CMK (cell line): ENCODE measurements at regions not wholly inside any gene's neighbourhood (a gene's known extent, or its start where the extent isn't known, plus 50 kb on each side); places are given as distances from the start of the nearest gene placed in this dataset.
"Not testable (repeated sequence)": the region's sequence is repeated elsewhere in the genome, so short reads cannot be mapped to it uniquely, and the experiment has no call there.

Source experiments
- DNase-seq: peaks from one replicate; pipeline ENCODE4 v3.0.0-alpha.2; 2010; ENCODE audit warnings: low read depth

GRCh38 chr12:60501124-60501729, 905.4 kb downstream of the SLC16A7 start:
- DNase-seq = no peak

DNA sequence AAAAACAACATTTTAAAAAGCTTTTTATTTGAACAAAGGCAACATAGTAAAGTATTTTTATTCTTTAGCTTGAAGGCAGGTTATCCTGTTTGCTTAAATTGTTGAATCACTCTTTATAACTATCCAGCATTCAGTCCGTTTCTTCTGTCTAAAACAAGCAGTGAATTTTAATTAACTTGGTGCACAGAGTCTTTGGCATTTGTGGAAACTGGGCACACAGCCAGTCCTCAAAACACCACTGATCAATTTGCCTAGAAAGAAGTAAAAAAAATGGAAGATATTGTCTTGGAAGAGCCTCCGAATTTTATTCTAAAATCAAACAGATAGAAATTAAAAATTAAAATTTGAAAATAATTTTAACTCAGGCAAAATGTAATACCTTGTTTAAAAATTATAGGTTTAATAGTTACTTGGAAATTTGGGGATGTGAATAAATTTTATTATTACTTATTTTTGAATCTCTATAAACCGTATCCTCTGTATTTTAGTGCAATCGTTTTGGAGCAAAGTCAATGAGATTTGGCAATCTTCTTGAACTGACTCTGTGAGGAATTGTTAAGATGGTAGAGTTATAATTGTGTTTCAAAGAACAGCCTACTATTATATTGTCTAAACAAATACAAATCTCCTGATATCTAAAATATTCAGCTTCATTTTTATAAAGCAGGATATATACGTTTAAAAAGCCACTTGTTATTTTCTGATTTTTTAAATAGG, 927.0 kb downstream of the SLC16A7 start:
- DNase-seq = no peak

GRCh38 chr12:60529261-60529660, 933.4 kb downstream of the SLC16A7 start:
- DNase-seq = no peak

- DNase-seq = no peak
Measured at GRCh38 chr12:60529723-60530122, 933.9 kb downstream of the SLC16A7 start.

DNA sequence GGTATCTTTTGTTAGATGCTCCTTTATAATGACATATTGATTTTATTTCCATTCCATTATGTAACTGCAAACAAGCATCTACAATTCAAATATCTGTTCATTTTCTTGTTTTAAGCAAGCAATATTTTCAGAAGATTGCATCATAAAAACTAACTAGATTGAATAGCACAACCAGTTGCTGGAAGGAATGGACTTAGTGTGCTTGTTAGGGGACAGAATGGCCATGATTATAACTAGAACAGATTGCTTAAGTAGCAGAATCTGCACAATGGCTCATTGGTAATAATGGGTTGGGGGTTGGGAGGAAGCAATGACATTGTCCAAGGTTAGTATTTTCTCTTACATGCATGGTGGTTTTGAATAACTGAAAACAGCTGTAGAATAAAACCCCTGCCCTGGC, 939.5 kb downstream of the SLC16A7 start:
- DNase-seq = no peak

GRCh38 chr12:60539592-60539991, 943.8 kb downstream of the SLC16A7 start:
- no peak for DNase-seq

- DNase-seq = no peak
Measured at GRCh38 chr12:60568914-60569313, 973.1 kb downstream of the SLC16A7 start.

- DNase-seq = no peak
Measured at GRCh38 chr12:60577607-60578006, 981.8 kb downstream of the SLC16A7 start.

- not testable (repeated sequence) for DNase-seq
Measured at GRCh38 chr12:60587664-60588063, 991.8 kb downstream of the SLC16A7 start.

- DNase-seq = no peak
Measured at GRCh38 chr12:60594035-60594711, 998.3 kb downstream of the SLC16A7 start.

DNA sequence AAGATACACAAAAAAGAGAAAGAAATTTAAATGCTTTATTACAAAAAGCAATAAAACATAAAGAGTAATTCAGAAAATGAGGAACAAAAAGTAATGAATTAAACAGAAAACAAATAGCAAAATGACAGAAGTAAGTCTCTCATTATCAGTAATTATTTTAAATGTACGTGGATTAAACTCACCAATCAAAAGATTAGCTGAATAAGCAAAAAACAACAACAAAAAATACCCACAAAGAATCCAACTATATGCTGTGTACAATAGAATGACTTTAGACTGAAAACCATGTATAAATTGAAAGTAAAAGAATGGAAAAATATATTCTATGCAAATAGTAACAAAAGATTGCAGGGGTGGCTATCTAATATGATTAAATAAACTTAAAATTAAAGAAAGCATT, 1006.8 kb downstream of the SLC16A7 start:
- DNase-seq = no peak

- not testable (repeated sequence) for DNase-seq
Measured at GRCh38 chr12:60603475-60603874, 1007.6 kb downstream of the SLC16A7 start.

DNA sequence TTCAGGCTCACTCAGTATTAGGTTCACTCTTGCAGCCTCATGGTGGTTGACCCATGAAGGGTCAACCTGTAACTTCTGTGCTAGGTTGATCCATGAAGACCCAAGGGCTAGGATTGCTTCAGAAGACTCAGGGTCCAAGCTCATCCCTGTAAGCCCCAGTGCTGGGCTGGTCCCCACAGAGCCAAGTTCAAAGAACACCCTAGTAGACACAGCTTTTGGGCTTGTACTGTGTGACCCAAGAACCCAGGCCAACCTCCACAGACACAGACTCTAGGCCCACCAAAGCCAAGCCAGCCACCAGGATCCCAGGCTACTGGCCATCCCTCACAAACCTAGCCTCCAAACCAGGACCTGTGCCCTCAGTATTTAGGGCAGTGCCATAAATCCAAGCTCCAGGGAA, 1020.6 kb downstream of the SLC16A7 start:
- DNase-seq = no peak

GRCh38 chr12:60630796-60631195, 1035.0 kb downstream of the SLC16A7 start:
- no peak for DNase-seq

GRCh38 chr12:60644076-60644475, 1048.2 kb downstream of the SLC16A7 start:
- DNase-seq = no peak

GRCh38 chr12:60666895-60667294, 1071.1 kb downstream of the SLC16A7 start:
- no peak for DNase-seq

DNA sequence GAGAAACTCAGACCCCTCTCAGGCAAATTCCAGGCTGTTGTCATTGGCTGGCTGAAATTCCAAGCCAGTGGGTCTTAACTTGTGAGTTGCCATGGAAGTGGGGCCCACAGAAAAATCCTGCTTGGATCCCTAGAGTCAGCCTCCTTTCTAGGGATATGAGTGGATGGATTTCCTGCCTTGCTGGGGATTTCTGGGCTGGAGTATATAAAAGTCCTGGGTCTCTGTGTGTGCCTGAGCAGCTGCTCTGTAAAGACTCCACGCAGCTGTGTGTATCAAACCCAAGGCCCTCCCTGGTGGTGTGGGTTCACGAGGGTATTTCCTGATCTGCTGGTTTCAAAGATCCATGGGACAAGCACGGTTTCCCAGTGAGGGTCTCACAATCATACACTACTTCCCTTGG, 1077.1 kb downstream of the SLC16A7 start:
- DNase-seq = no peak

- DNase-seq = no peak
Measured at GRCh38 chr12:60684988-60685655, 1089.3 kb downstream of the SLC16A7 start.

- DNase-seq = no peak
Measured at GRCh38 chr12:60689137-60689536, 1093.3 kb downstream of the SLC16A7 start.

DNA sequence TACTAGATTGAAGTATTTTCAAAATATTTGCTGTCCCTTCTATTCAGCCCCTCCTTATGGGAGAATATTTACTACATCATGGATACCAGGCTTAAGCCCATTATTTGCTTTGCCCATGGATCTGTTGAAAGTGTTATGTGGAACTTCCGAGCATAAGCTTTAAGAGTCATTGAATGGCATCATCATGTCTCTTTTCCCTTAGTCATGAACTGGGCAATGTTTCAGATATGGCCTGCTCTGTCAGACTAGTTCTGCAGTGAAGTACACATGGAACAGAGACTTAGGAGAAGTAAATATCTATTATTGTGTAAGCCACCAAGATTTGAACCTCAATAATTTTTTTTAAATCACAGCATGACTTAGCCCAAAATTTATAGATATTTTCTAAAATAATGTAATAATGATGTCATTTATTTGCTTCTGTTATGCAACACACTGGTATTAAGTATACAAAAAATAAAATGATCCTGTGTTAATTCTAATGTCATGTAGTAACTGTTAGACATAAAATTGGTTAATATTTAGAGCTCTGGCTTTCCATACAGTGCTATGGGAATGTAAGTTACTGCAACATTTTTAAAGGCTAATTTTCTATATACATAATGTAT, 1097.3 kb downstream of the SLC16A7 start:
- DNase-seq = no peak

DNA sequence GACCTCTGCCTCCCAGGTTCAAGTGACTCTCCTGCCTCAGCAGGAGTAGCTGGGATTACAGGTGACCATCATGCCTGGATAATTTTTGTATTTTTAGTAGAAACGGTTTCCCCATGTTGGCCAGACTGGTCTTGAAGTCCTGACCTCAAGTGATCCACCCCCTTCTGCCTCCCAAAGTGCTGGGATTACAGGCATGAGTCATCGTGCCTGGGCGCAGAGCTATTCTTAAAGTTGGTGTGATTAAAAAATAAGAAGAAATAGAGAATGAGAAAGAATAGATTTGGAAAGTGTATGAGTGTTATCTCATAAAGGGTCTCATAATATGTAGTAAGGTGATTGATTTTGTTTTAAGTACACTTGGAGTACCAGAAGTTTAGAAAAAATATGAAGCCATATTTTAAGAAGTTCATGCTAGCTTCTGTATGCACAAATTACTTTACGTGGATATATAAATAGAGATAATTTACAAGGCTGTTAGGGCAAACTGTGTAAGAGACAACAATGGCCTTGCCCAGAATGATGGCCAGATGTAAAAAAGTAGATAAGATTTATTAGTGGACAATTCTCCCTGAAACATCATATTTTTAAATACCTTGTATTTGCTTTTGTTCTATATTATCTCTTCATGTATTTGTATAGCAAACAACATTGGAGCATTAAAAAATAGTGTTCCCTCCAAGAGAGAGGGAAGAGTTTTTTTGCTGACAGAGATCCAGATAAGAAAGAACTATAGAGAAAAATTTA, 1108.5 kb downstream of the SLC16A7 start:
- DNase-seq = no peak

- DNase-seq = no peak
Measured at GRCh38 chr12:60710246-60710645, 1114.4 kb downstream of the SLC16A7 start.
